ENCODE measurements at regions not wholly inside any gene's neighbourhood (a gene's known extent, or its start where the extent isn't known, plus 50 kb on each side); places are given as distances from the start of the nearest gene placed in this dataset.

GRCh38 chr13:22127277-22128164 lies 456.6 kb downstream of the FGF9 start:
- DNase-seq (ENCODE audit: low spot score) = no peak

GRCh38 chr13:22128441-22129408 lies 457.9 kb downstream of the FGF9 start:
- no peak for DNase-seq (ENCODE audit: low spot score)

- DNase-seq (ENCODE audit: low spot score) = no peak
Observed at GRCh38 chr13:22130254-22130653, 459.4 kb downstream of the FGF9 start.

GRCh38 chr13:22134261-22134660 lies 463.4 kb downstream of the FGF9 start:
- DNase-seq (ENCODE audit: low spot score) = no peak

- DNase-seq (ENCODE audit: low spot score) = no peak
Observed at GRCh38 chr13:22135446-22135845, 464.6 kb downstream of the FGF9 start.

GRCh38 chr13:22137361-22138050 lies 466.6 kb downstream of the FGF9 start:
- DNase-seq (ENCODE audit: low spot score) = no peak

GRCh38 chr13:22138947-22139346 lies 468.1 kb downstream of the FGF9 start:
- no peak for DNase-seq (ENCODE audit: low spot score)

GRCh38 chr13:22141716-22142115 lies 470.8 kb downstream of the FGF9 start:
- no peak for DNase-seq (ENCODE audit: low spot score)

GRCh38 chr13:22143671-22144070 lies 472.8 kb downstream of the FGF9 start:
- DNase-seq (ENCODE audit: low spot score) = no peak

- DNase-seq (ENCODE audit: low spot score) = no peak
Observed at GRCh38 chr13:22144806-22145205, 473.9 kb downstream of the FGF9 start.

- DNase-seq (ENCODE audit: low spot score) = no peak
Observed at GRCh38 chr13:22148187-22148586, 477.3 kb downstream of the FGF9 start.

- DNase-seq (ENCODE audit: low spot score) = no peak
Observed at GRCh38 chr13:22152751-22153150, 481.9 kb downstream of the FGF9 start.

- no peak for DNase-seq (ENCODE audit: low spot score)
Observed at GRCh38 chr13:22154041-22154440, 483.2 kb downstream of the FGF9 start.

GRCh38 chr13:22161871-22162270 lies 491.0 kb downstream of the FGF9 start:
- no peak for DNase-seq (ENCODE audit: low spot score)

- no peak for DNase-seq (ENCODE audit: low spot score)
Observed at GRCh38 chr13:22162889-22163288, 492.0 kb downstream of the FGF9 start.

- DNase-seq (ENCODE audit: low spot score) = no peak
Observed at GRCh38 chr13:22168437-22169190, 497.7 kb downstream of the FGF9 start.

GRCh38 chr13:22169473-22169872 lies 498.6 kb downstream of the FGF9 start:
- no peak for DNase-seq (ENCODE audit: low spot score)

- DNase-seq (ENCODE audit: low spot score) = peak; percentile 9
Observed at GRCh38 chr13:22173610-22174009, 502.7 kb downstream of the FGF9 start.

- DNase-seq (ENCODE audit: low spot score) = no peak
Observed at GRCh38 chr13:22175241-22175640, 504.4 kb downstream of the FGF9 start.

GRCh38 chr13:22175815-22176214 lies 504.9 kb downstream of the FGF9 start:
- no peak for DNase-seq (ENCODE audit: low spot score)

- DNase-seq (ENCODE audit: low spot score) = no peak
Observed at GRCh38 chr13:22176968-22177520, 506.2 kb downstream of the FGF9 start.

All from A172 (cell line).